Heart left ventricle (tissue), 16 donors: ENCODE measurements at regions not wholly inside any gene's neighbourhood (a gene's known extent, or its start where the extent isn't known, plus 50 kb on each side); places are given as distances from the start of the nearest gene placed in this dataset.

ENCODE experiments used
- ATAC-seq, 4 donors: fragments of 200-7000 bp; cut with Tn5 transposase; one replicate each; pipeline ENCODE4 v1.9.1; 2020 to 2022; ENCODE audit warnings: moderate library complexity in 4 of 4, mild to moderate bottlenecking in 3 of 4, moderate number of reproducible peaks in 1 of 4
- DNase-seq, 5 donors: peaks; one replicate each; pipeline ENCODE4 v3.0.0-alpha.2; 2020
- H3K27ac ChIP-seq, 12 donors: fragments of 200-600 bp; sonication (generic) in 4 of 12; one replicate each; pipeline versions ENCODE4 v1.5.0 to v1.8.0; 2016 to 2022; ENCODE audit warnings: mild to moderate bottlenecking in 2 of 12
- H3K27me3 ChIP-seq, 9 donors: fragments of 200-600 bp; sonication (generic) in 2 of 9; one replicate each; pipeline versions ENCODE4 v1.5.1 to v1.8.0; 2016 to 2022; ENCODE audit warnings: mild to moderate bottlenecking in 3 of 9
- H3K36me3 ChIP-seq, 9 donors: fragments of 200-600 bp; sonication (generic) in 2 of 9; one replicate each; pipeline versions ENCODE4 v1.5.0 to v1.8.0; 2018 to 2022; ENCODE audit warnings: mild to moderate bottlenecking in 2 of 9
- H3K4me1 ChIP-seq, 12 donors: fragments of 200-600 bp; sonication (generic) in 4 of 12; one replicate each; pipeline versions ENCODE4 v1.5.0 to v1.8.0; 2016 to 2022; ENCODE audit warnings: mild to moderate bottlenecking in 3 of 12
- H3K4me3 ChIP-seq, 12 donors: fragments of 200-600 bp; sonication (generic) in 4 of 12; one replicate each; pipeline versions ENCODE4 v1.5.0 to v1.8.0; 2017 to 2022; ENCODE audit warnings: mild to moderate bottlenecking in 9 of 12, moderate library complexity in 4 of 12
- H3K9me3 ChIP-seq, 12 donors: fragments of 200-600 bp; sonication (generic) in 4 of 12; one replicate each; pipeline versions ENCODE4 v1.5.0 to v1.8.0; 2016 to 2022; ENCODE audit warnings: mild to moderate bottlenecking in 1 of 12
- CTCF ChIP-seq, 12 donors: fragments of 200-600 bp; sonication (generic) in 4 of 12; IDR thresholded peaks; one replicate each; pipeline versions ENCODE4 v1.5.0 to v1.8.0; 2018 to 2022; ENCODE audit warnings: antibody characterized with exemption in 12 of 12, mild to moderate bottlenecking in 5 of 12
- POLR2A ChIP-seq, 2 donors: fragments of 450-650 bp; IDR thresholded peaks; one replicate each; pipeline ENCODE4 v1.6.1; 2017; ENCODE audit warnings: antibody characterized with exemption in 2 of 2, mild to moderate bottlenecking in 2 of 2, moderate library complexity in 2 of 2
- WGBS, 4 donors: extraction: QIAGEN DNeasy Blood & Tissue Kit in 2 of 4; methylation state at CpG; one replicate each; pipeline versions ENCODE4 v1.1.5 to v1.1.7; 2013 to 2018; 5-methylcytosine and 5-hydroxymethylcytosine counted together
- intact Hi-C, 10 donors: fragments of 100-400 bp; cut with DNase I; formaldehyde crosslinking; loops; one replicate each; pipeline versions ENCODE4 v1.11.1 to v1.14.2; 2022
- donor health status: ischemic (EF 13 %, LVEDD 7.1; RV severe dilation, severe dysfunction).
- donor health status: healthy with polysubstance abuse.
- donor health status: DM: no; HTN: yes; CAD: no.
- donor health status: DM: no; HTN: no; CAD: no.
- donor health status: ischemic (EF 25% LVEDD 6.9; RV normal size, moderate dysfunction).
- donor health status: ischemic (EF 25% LVEDD 5.7; RV mildly dilated, moderate dysfunction).
- donor health status: healthy.
- donor health status: DM: yes; HTN: yes; CAD: no.
- donor health status: ischemic (EF 35%, LVEDD 5.7; RV mildly dilated, moderate dysfunction).
- donor health status: nonischemic (EF 11% LVEDD 7.7; RV severe dilation, severe dysfunction).
- donor health status: DM: yes; HTN: yes; CAD: no.
- donor health status: PGD.
- donor health status: ischemic (EF 29% LVEDD 5.4; RV normal size, mild dysfunction).
- donor health status: nonischemic (EF 23%, LVEDD 6.1; RV moderate dilation, normal function).

- Histone ChIP-seq H3K4me1 (no peaks in the 10 kb centered on the region), H3K27ac (no peak overlapping the region), H3K9me3 (peaks cover 0 to 5% (median 0%) of the 10 kb centered on the region in 12 donors), H3K27me3 (no peaks in the 10 kb centered on the region), H3K4me3 (no peak overlapping the region), H3K36me3 (no peaks in the 10 kb centered on the region)
- intact Hi-C loops, result no loop called here
- 61 to 72% (median 70%) methylated on average over 2 of the region's 2 CpGs for WGBS, 4 donors
- no peak for TF ChIP-seq CTCF (IDR thresholded peaks at IDR 0.05)
- TF ChIP-seq POLR2A (IDR thresholded peaks at IDR 0.05), result no peak
- DNase-seq (no peak), ATAC-seq (no peak)
Observed at GRCh38 chr13:65472336-65472735, 1757.8 kb downstream of the PCDH9 start.

- peaks cover 0 to 5% (median 0%) of the 10 kb centered on the region in 12 donors for H3K9me3 ChIP-seq
- no peak overlapping the region for H3K4me3 ChIP-seq
- no peaks in the 10 kb centered on the region for H3K4me1 ChIP-seq
- no peaks in the 10 kb centered on the region for H3K27me3 ChIP-seq
- ATAC-seq (no peak), DNase-seq (no peak)
- no peaks in the 10 kb centered on the region for H3K36me3 ChIP-seq
- no peak overlapping the region for H3K27ac ChIP-seq
- no peak for TF ChIP-seq POLR2A (IDR thresholded peaks at IDR 0.05)
- no peak for TF ChIP-seq CTCF (IDR thresholded peaks at IDR 0.05)
- 73 to 80% (median 76%) methylated on average over 2 of the region's 2 CpGs for WGBS, 4 donors
- intact Hi-C loops, result no loop called here
Observed at GRCh38 chr13:65470781-65471180, 1759.4 kb downstream of the PCDH9 start.

- no peaks in the 10 kb centered on the region for H3K27me3 ChIP-seq
- H3K4me3 ChIP-seq, result no peak overlapping the region
- no peaks in the 10 kb centered on the region for H3K4me1 ChIP-seq
- DNase-seq (no peak), ATAC-seq (no peak)
- H3K36me3 ChIP-seq, result no peaks in the 10 kb centered on the region
- H3K9me3 ChIP-seq, result no peaks in the 10 kb centered on the region
- TF ChIP-seq CTCF (IDR thresholded peaks at IDR 0.05), result no peak
- TF ChIP-seq POLR2A (IDR thresholded peaks at IDR 0.05), result no peak
- H3K27ac ChIP-seq, result no peak overlapping the region
- intact Hi-C loops, result no loop called here
Observed at GRCh38 chr13:65468628-65469027, 1761.5 kb downstream of the PCDH9 start.

- Histone ChIP-seq H3K9me3 (no peaks in the 10 kb centered on the region), H3K4me3 (no peak overlapping the region), H3K36me3 (no peaks in the 10 kb centered on the region), H3K27me3 (no peaks in the 10 kb centered on the region), H3K4me1 (no peaks in the 10 kb centered on the region), H3K27ac (no peak overlapping the region)
- TF ChIP-seq CTCF (IDR thresholded peaks at IDR 0.05), result no peak
- no peak for DNase-seq
- intact Hi-C loops, result no loop called here
- 82 to 87% (median 85%) methylated on average over 6 of the region's 6 CpGs for WGBS, 4 donors
- ATAC-seq, result no peak
Observed at GRCh38 chr13:65461590-65461989, 1768.5 kb downstream of the PCDH9 start.
